Activated CD8-positive, alpha-beta T cell treated with anti-CD3 and anti-CD28 coated beads for 36 hours (primary cell): ENCODE measurements at regions not wholly inside any gene's neighbourhood (a gene's known extent, or its start where the extent isn't known, plus 50 kb on each side); places are given as distances from the start of the nearest gene placed in this dataset.

ENCODE experiments used
- ATAC-seq: fragments of 200-7000 bp; cut with Tn5 transposase; one replicate; pipeline ENCODE4 v1.10.0; 2021; ENCODE audit warnings: mild to moderate bottlenecking, moderate library complexity
- CTCF ChIA-PET: fragments of 350-600 bp; sonication (Branson Sonifier 250); formaldehyde crosslinking; loops from one replicate; lab custom pipeline; 2021; ENCODE audit warnings: antibody characterized with exemption; lab: Charles Lee
- POLR2A ChIA-PET: fragments of 350-600 bp; sonication (Branson Sonifier 250); formaldehyde crosslinking; loops from one replicate; lab custom pipeline; 2021; ENCODE audit warnings: antibody characterized with exemption; lab: Charles Lee
- DNase-seq: peaks from one replicate; pipeline ENCODE4 v3.0.0-alpha.2; 2020
- H3K27ac Mint-ChIP-seq: one replicate; pipeline ENCODE4 v1.8.0; 2021; ENCODE audit warnings: mild to moderate bottlenecking, mixed read lengths
- H3K27me3 Mint-ChIP-seq: one replicate; pipeline ENCODE4 v1.8.0; 2021; ENCODE audit warnings: mixed read lengths
- H3K36me3 Mint-ChIP-seq: one replicate; pipeline ENCODE4 v1.8.0; 2021; ENCODE audit warnings: low read depth, mixed read lengths
- H3K4me1 Mint-ChIP-seq: one replicate; pipeline ENCODE4 v1.8.0; 2021; ENCODE audit warnings: low read depth, mixed read lengths
- H3K4me3 Mint-ChIP-seq: one replicate; pipeline ENCODE4 v1.8.0; 2021; ENCODE audit warnings: mild to moderate bottlenecking, moderate library complexity, mixed read lengths
- H3K9me3 Mint-ChIP-seq: one replicate; pipeline ENCODE4 v1.8.0; 2021; ENCODE audit warnings: mixed read lengths
- CTCF ChIP-seq: fragments of 200-600 bp; IDR thresholded peaks from one replicate; pipeline ENCODE4 v1.8.0; 2022; ENCODE audit warnings: antibody characterized with exemption, mild to moderate bottlenecking
- intact Hi-C: fragments of 100-400 bp; cut with micrococcal nuclease; formaldehyde crosslinking; loops from one replicate; pipeline ENCODE4 v1.10.0; 2022

DNA sequence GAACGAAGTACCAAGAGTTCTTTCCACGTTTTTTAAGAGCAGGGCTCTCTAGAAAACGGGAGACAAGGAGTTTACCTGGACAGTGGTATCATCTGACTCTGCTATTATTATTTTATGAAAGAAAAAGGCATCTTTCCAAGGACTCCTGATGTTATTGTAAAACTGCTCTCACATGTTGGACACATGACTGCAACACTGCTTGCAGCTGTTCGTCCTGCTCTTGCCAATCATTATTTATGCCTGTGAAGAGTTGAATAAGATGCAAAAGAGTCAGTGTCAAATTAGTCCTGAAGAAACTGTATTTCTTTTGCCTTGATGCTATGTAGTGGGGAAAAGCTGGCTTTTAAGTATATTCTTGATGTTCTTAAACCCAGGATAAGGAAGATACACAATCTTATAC, 284.5 kb upstream of the PTGER4 start:
- no peaks in the 10 kb centered on the region for H3K36me3 Mint-ChIP-seq
- H3K27me3 Mint-ChIP-seq = no peaks in the 10 kb centered on the region
- CTCF ChIA-PET = no interaction called here
- H3K4me3 Mint-ChIP-seq = no peak overlapping the region
- POLR2A ChIA-PET = no interaction called here
- ATAC-seq = no peak
- no peak for DNase-seq
- intact Hi-C loops = no loop called here
- no peak for TF ChIP-seq CTCF
- peaks cover 5% of the 10 kb centered on the region for H3K9me3 Mint-ChIP-seq
- no peak overlapping the region for H3K27ac Mint-ChIP-seq
- peaks cover 33% of the 10 kb centered on the region for H3K4me1 Mint-ChIP-seq

- DNase-seq (no peak), ATAC-seq (no peak)
- H3K27me3 Mint-ChIP-seq = no peaks in the 10 kb centered on the region
- H3K4me1 Mint-ChIP-seq = peaks cover 35% of the 10 kb centered on the region
- H3K27ac Mint-ChIP-seq = no peak overlapping the region
- intact Hi-C loops = no loop called here
- H3K4me3 Mint-ChIP-seq = no peak overlapping the region
- no peaks in the 10 kb centered on the region for H3K36me3 Mint-ChIP-seq
- H3K9me3 Mint-ChIP-seq = peaks cover 5% of the 10 kb centered on the region
- CTCF ChIA-PET = no interaction called here
- POLR2A ChIA-PET = no interaction called here
- no peak for TF ChIP-seq CTCF
These were observed 285.0 kb upstream of the PTGER4 start for GRCh38 chr5:40394698-40395097.

GRCh38 chr5:40391642-40392041, 288.1 kb upstream of the PTGER4 start:
- peaks cover 2% of the 10 kb centered on the region for H3K36me3 Mint-ChIP-seq
- no peak for TF ChIP-seq CTCF
- no peak overlapping the region for H3K4me3 Mint-ChIP-seq
- intact Hi-C loops = no loop called here
- H3K27ac Mint-ChIP-seq = no peak overlapping the region
- DNase-seq = no peak
- H3K27me3 Mint-ChIP-seq = no peaks in the 10 kb centered on the region
- peak; percentile 32 for ATAC-seq
- peaks cover 34% of the 10 kb centered on the region for H3K4me1 Mint-ChIP-seq
- POLR2A ChIA-PET = interaction anchor here (1.2 kb wide), 1 partner anchor 14 kb away, joined by 4 read pairs; no protein-coding TSS in a partner anchor
- CTCF ChIA-PET = no interaction called here
- H3K9me3 Mint-ChIP-seq = peaks cover 2% of the 10 kb centered on the region

DNA sequence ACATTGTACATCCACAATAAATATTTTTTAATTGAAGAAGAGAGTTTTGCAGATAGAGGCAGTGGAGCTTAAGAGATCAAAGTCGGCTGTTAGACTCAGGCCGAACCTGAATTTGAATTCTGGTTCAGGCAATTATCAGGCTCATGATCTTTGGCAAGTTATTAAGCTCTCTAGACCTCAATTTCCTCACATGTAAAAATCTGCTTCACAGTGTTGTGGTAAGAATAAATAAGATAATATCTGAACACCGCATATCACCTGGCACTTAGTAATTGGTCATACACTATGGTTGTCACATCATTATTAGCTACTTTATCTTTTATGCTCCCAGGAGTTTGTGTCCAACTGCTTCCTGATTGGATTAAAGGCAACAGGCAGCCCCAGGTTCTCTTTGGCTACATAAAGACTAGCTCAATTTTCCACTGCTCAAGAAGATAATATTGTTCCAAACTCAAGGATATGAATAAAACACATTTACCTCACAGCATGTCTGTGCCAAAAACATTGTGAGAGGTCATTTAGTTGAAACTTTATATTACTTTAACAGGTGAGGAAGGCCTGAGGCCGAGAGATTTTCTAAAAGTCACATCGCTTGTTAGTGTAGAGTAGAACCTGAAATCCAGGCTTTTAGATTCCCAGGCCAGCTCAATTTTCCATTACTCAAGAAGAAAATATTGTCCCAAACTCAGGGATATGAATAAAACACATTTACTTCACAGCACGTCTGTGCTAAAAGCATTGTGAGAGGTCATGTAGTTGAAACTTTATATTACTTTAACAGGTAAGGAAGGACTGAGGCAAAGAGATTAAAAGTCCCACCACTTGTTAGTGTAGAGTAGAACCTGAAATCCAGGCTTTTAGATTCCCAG, 289.2 kb upstream of the PTGER4 start:
- Mint-ChIP-seq H3K36me3 (peaks cover 2% of the 10 kb centered on the region), H3K9me3 (peaks cover 2% of the 10 kb centered on the region), H3K27ac (no peak overlapping the region), H3K4me3 (no peak overlapping the region), H3K4me1 (peaks cover 44% of the 10 kb centered on the region), H3K27me3 (no peaks in the 10 kb centered on the region)
- intact Hi-C loops = no loop called here
- ChIA-PET CTCF (interaction anchor here (0.6 to 1.9 kb wide), 4 partner anchors 20 to 291 kb away, joined by 3 to 10 read pairs (median 4); no protein-coding TSS in a partner anchor), POLR2A (interaction anchor here (1.4 to 2.0 kb wide), 6 partner anchors 11 to 296 kb away, joined by 3 to 8 read pairs (median 4); no protein-coding TSS in a partner anchor)
- DNase-seq = no peak
- ATAC-seq = no peak
- TF ChIP-seq CTCF = no peak

DNA sequence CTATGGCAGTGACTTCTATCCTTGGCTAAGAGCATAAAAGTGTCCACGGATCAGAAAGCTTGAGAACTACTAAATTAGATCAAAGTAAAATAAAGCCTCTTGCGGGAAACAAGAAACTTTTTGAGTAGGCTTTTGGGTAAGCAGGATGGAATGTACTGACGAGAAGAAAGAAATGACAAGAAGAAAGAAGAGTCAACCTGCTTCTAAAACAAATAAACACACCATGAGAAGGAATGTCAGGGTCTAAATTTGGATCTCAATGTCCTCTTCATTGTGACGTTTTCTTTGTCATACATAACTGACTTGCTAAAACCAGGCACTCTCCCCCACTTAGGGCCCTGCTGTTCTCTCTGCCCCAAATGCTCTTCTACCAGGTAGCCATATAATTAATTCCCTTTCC, 290.1 kb upstream of the PTGER4 start:
- POLR2A ChIA-PET = interaction anchor here (1.4 to 2.0 kb wide), 6 partner anchors 12 to 297 kb away, joined by 3 to 8 read pairs (median 4); no protein-coding TSS in a partner anchor
- Mint-ChIP-seq H3K4me3 (no peak overlapping the region), H3K27me3 (no peaks in the 10 kb centered on the region), H3K36me3 (peaks cover 2% of the 10 kb centered on the region), H3K4me1 (peaks cover 53% of the 10 kb centered on the region), H3K27ac (no peak overlapping the region), H3K9me3 (peaks cover 2% of the 10 kb centered on the region)
- TF ChIP-seq CTCF = no peak
- CTCF ChIA-PET = interaction anchor here (1.0 to 1.9 kb wide), 3 partner anchors 21 to 293 kb away, joined by 3 to 10 read pairs (median 4); no protein-coding TSS in a partner anchor
- DNase-seq = no peak
- intact Hi-C loops = loop anchor here (10.0 kb wide), 1 partner anchor 45 kb away; no protein-coding TSS in a partner anchor
- ATAC-seq = no peak
